ENCODE measurements at regions not wholly inside any gene's neighbourhood (a gene's known extent, or its start where the extent isn't known, plus 50 kb on each side); places are given as distances from the start of the nearest gene placed in this dataset.

GRCh38 chr15:39078026-39078425 lies 502.9 kb upstream of the THBS1 start:
- Histone ChIP-seq H3K27me3 (ENCODE audit: control insufficient read depth in 1 of 2, insufficient read depth in 2 of 2, low read length in 2 of 2) (peaks cover 0 to 4% of the 10 kb centered on the region in 2 experiments), H3K36me3 (ENCODE audit: insufficient read depth, low read length) (no peaks in the 10 kb centered on the region), H3K9me3 (ENCODE audit: control insufficient read depth in 1 of 2, insufficient read depth in 1 of 2, low read length in 2 of 2) (no peaks in the 10 kb centered on the region), H3K4me1 (ENCODE audit: insufficient read depth, low read length) (no peaks in the 10 kb centered on the region), H3K4me3 (ENCODE audit: low read length) (no peak overlapping the region), H3K27ac (ENCODE audit: low read depth in 1 of 2, low read length in 2 of 2) (no peak overlapping the region)
- Mint-ChIP-seq H3K4me3 (no peak overlapping the region), H3K27ac (no peak overlapping the region), H3K36me3 (ENCODE audit: low read depth) (no peaks in the 10 kb centered on the region), H3K27me3 (peaks cover 25% of the 10 kb centered on the region), H3K9me3 (no peaks in the 10 kb centered on the region), H3K4me1 (ENCODE audit: low read depth) (no peaks in the 10 kb centered on the region)
- ATAC-seq (ENCODE audit: poor library complexity): no peak
- ChIA-PET CTCF (no interaction called here), POLR2A (no interaction called here)
- intact Hi-C loops (cut with DNase I, micrococcal nuclease): no loop called here
- no peak for TF ChIP-seq CTCF (IDR thresholded peaks at IDR 0.05)
- no peak for DNase-seq

- no peaks in the 10 kb centered on the region for H3K36me3 ChIP-seq (ENCODE audit: insufficient read depth, low read length)
- Mint-ChIP-seq H3K4me1 (ENCODE audit: low read depth) (no peaks in the 10 kb centered on the region), H3K9me3 (no peaks in the 10 kb centered on the region), H3K27ac (no peak overlapping the region), H3K27me3 (peaks cover 25% of the 10 kb centered on the region), H3K4me3 (no peak overlapping the region), H3K36me3 (ENCODE audit: low read depth) (no peaks in the 10 kb centered on the region)
- no peak for DNase-seq
- H3K4me3 ChIP-seq (ENCODE audit: low read length): no peak overlapping the region
- TF ChIP-seq CTCF (IDR thresholded peaks at IDR 0.05): no peak
- ChIA-PET CTCF (no interaction called here), POLR2A (no interaction called here)
- no peak for ATAC-seq (ENCODE audit: poor library complexity)
- no peaks in the 10 kb centered on the region for H3K4me1 ChIP-seq (ENCODE audit: insufficient read depth, low read length)
- no peaks in the 10 kb centered on the region for H3K9me3 ChIP-seq (ENCODE audit: control insufficient read depth in 1 of 2, insufficient read depth in 1 of 2, low read length in 2 of 2)
- intact Hi-C loops (cut with DNase I, micrococcal nuclease): no loop called here
- H3K27ac ChIP-seq (ENCODE audit: low read depth in 1 of 2, low read length in 2 of 2): no peak overlapping the region
- H3K27me3 ChIP-seq (ENCODE audit: control insufficient read depth in 1 of 2, insufficient read depth in 2 of 2, low read length in 2 of 2): peaks cover 0 to 4% of the 10 kb centered on the region in 2 experiments
These were observed 501.5 kb upstream of the THBS1 start for GRCh38 chr15:39079296-39079847.

GRCh38 chr15:39083213-39083612 lies 497.7 kb upstream of the THBS1 start:
- intact Hi-C loops (cut with DNase I, micrococcal nuclease): no loop called here
- no peaks in the 10 kb centered on the region for H3K4me1 ChIP-seq (ENCODE audit: insufficient read depth, low read length)
- no peak for ATAC-seq (ENCODE audit: poor library complexity)
- ChIA-PET CTCF (no interaction called here), POLR2A (no interaction called here)
- H3K27ac ChIP-seq (ENCODE audit: low read depth in 1 of 2, low read length in 2 of 2): no peak overlapping the region
- no peaks in the 10 kb centered on the region for H3K27me3 ChIP-seq (ENCODE audit: control insufficient read depth in 1 of 2, insufficient read depth in 2 of 2, low read length in 2 of 2)
- H3K36me3 ChIP-seq (ENCODE audit: insufficient read depth, low read length): no peaks in the 10 kb centered on the region
- Mint-ChIP-seq H3K4me1 (ENCODE audit: low read depth) (no peaks in the 10 kb centered on the region), H3K9me3 (no peaks in the 10 kb centered on the region), H3K27me3 (peaks cover 9% of the 10 kb centered on the region), H3K4me3 (no peak overlapping the region), H3K27ac (no peak overlapping the region), H3K36me3 (ENCODE audit: low read depth) (no peaks in the 10 kb centered on the region)
- no peaks in the 10 kb centered on the region for H3K9me3 ChIP-seq (ENCODE audit: control insufficient read depth in 1 of 2, insufficient read depth in 1 of 2, low read length in 2 of 2)
- peak in 1 of 14 experiments; percentile 0 for DNase-seq
- H3K4me3 ChIP-seq (ENCODE audit: low read length): no peak overlapping the region
- no peak for TF ChIP-seq CTCF (IDR thresholded peaks at IDR 0.05)

Data from CD4-positive, alpha-beta T cell (primary cell).